ENCODE measurements at regions not wholly inside any gene's neighbourhood (a gene's known extent, or its start where the extent isn't known, plus 50 kb on each side); places are given as distances from the start of the nearest gene placed in this dataset.

GRCh38 chr5:14054111-14054854 lies 88.9 kb upstream of the TRIO start:
- H3K9me3 Mint-ChIP-seq (ENCODE audit: low read depth) = no peaks in the 10 kb centered on the region
- no peaks in the 10 kb centered on the region for H3K27me3 Mint-ChIP-seq (ENCODE audit: low read depth)
- peaks cover 16% of the 10 kb centered on the region for H3K4me1 Mint-ChIP-seq (ENCODE audit: low read depth)
- TF ChIP-seq, protein P1, sequence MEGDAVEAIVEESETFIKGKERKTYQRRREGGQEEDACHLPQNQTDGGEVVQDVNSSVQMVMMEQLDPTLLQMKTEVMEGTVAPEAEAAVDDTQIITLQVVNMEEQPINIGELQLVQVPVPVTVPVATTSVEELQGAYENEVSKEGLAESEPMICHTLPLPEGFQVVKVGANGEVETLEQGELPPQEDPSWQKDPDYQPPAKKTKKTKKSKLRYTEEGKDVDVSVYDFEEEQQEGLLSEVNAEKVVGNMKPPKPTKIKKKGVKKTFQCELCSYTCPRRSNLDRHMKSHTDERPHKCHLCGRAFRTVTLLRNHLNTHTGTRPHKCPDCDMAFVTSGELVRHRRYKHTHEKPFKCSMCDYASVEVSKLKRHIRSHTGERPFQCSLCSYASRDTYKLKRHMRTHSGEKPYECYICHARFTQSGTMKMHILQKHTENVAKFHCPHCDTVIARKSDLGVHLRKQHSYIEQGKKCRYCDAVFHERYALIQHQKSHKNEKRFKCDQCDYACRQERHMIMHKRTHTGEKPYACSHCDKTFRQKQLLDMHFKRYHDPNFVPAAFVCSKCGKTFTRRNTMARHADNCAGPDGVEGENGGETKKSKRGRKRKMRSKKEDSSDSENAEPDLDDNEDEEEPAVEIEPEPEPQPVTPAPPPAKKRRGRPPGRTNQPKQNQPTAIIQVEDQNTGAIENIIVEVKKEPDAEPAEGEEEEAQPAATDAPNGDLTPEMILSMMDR (IDR thresholded peaks at IDR 0.05) = no peak
- no peak for DNase-seq (ENCODE audit: low spot score)
- no peak overlapping the region for H3K27ac Mint-ChIP-seq (ENCODE audit: unreplicated experiment)
- no peak overlapping the region for H3K4me3 Mint-ChIP-seq (ENCODE audit: unreplicated experiment)
- no peaks in the 10 kb centered on the region for H3K36me3 Mint-ChIP-seq (ENCODE audit: low read depth)

DNA sequence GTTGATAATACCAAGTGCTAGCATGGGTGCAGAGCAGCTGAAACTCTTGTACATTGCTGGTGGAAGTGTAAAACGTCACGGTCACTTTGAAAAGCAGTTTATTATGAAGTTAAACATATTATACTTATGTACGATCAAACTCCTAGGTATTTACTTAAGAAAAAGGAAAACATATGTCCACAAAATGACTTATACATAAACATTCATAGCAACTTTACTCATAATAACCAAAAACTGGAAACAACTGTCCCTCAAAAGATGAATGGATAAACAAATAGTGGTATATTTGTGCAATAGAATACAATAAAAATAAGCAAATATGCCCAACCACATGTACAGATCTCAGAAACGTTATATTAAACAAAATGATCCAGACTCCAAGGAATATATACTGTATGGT lies 92.3 kb upstream of the TRIO start:
- H3K27me3 Mint-ChIP-seq (ENCODE audit: low read depth) = no peaks in the 10 kb centered on the region
- no peak overlapping the region for H3K27ac Mint-ChIP-seq (ENCODE audit: unreplicated experiment)
- peaks cover 18% of the 10 kb centered on the region for H3K4me1 Mint-ChIP-seq (ENCODE audit: low read depth)
- no peaks in the 10 kb centered on the region for H3K36me3 Mint-ChIP-seq (ENCODE audit: low read depth)
- peaks cover 3% of the 10 kb centered on the region for H3K9me3 Mint-ChIP-seq (ENCODE audit: low read depth)
- H3K4me3 Mint-ChIP-seq (ENCODE audit: unreplicated experiment) = no peak overlapping the region
- DNase-seq (ENCODE audit: low spot score) = no peak
- TF ChIP-seq, protein P1 (IDR thresholded peaks at IDR 0.05) = no peak

GRCh38 chr5:14048434-14048833 lies 94.7 kb upstream of the TRIO start:
- Mint-ChIP-seq H3K27me3 (ENCODE audit: low read depth) (no peaks in the 10 kb centered on the region), H3K4me3 (ENCODE audit: unreplicated experiment) (no peak overlapping the region), H3K36me3 (ENCODE audit: low read depth) (no peaks in the 10 kb centered on the region), H3K27ac (ENCODE audit: unreplicated experiment) (no peak overlapping the region), H3K4me1 (ENCODE audit: low read depth) (peaks cover 6% of the 10 kb centered on the region), H3K9me3 (ENCODE audit: low read depth) (peaks cover 3% of the 10 kb centered on the region)
- TF ChIP-seq, protein P1 (IDR thresholded peaks at IDR 0.05) = no peak
- DNase-seq (ENCODE audit: low spot score) = no peak

- Mint-ChIP-seq H3K4me3 (ENCODE audit: unreplicated experiment) (no peak overlapping the region), H3K27ac (ENCODE audit: unreplicated experiment) (no peak overlapping the region), H3K9me3 (ENCODE audit: low read depth) (no peaks in the 10 kb centered on the region), H3K27me3 (ENCODE audit: low read depth) (no peaks in the 10 kb centered on the region), H3K4me1 (ENCODE audit: low read depth) (peaks cover 39% of the 10 kb centered on the region), H3K36me3 (ENCODE audit: low read depth) (no peaks in the 10 kb centered on the region)
- TF ChIP-seq, protein P1 (IDR thresholded peaks at IDR 0.05) = no peak
- no peak for DNase-seq (ENCODE audit: low spot score)
These were observed 97.2 kb upstream of the DNAH5 start for GRCh38 chr5:14041528-14042192.

GRCh38 chr5:14040542-14040941 lies 96.1 kb upstream of the DNAH5 start:
- no peak overlapping the region for H3K27ac Mint-ChIP-seq (ENCODE audit: unreplicated experiment)
- no peaks in the 10 kb centered on the region for H3K36me3 Mint-ChIP-seq (ENCODE audit: low read depth)
- H3K4me1 Mint-ChIP-seq (ENCODE audit: low read depth) = peaks cover 50% of the 10 kb centered on the region
- DNase-seq (ENCODE audit: low spot score) = no peak
- H3K27me3 Mint-ChIP-seq (ENCODE audit: low read depth) = no peaks in the 10 kb centered on the region
- no peaks in the 10 kb centered on the region for H3K9me3 Mint-ChIP-seq (ENCODE audit: low read depth)
- H3K4me3 Mint-ChIP-seq (ENCODE audit: unreplicated experiment) = no peak overlapping the region
- TF ChIP-seq, protein P1 (IDR thresholded peaks at IDR 0.05) = no peak
